SK-N-SH treated with all-trans-retinoic acid at 6 μM for 48 hours (cell line): ENCODE measurements at regions not wholly inside any gene's neighbourhood (a gene's known extent, or its start where the extent isn't known, plus 50 kb on each side); places are given as distances from the start of the nearest gene placed in this dataset.

Experiments
- BACH2 ChIP-seq: fragments of 250-450 bp; sonication (Bioruptor Pico); IDR thresholded peaks from 2 replicates; pipeline ENCODE4 v1.9.0; 2021; ENCODE audit warnings: mild to moderate bottlenecking, borderline replicate concordance
- CSDC2 ChIP-seq: fragments of 250-450 bp; sonication (Bioruptor Pico); IDR thresholded peaks from 2 replicates; pipeline ENCODE4 v1.5.0; 2020; ENCODE audit warnings: mild to moderate bottlenecking, moderate library complexity
- GLIS3 ChIP-seq: fragments of 250-450 bp; sonication (Bioruptor Pico); IDR thresholded peaks from 2 replicates; pipeline ENCODE4 v1.5.0; 2020; ENCODE audit warnings: mild to moderate bottlenecking, moderate library complexity
- ISL1 ChIP-seq: fragments of 250-450 bp; sonication (Bioruptor Pico); IDR thresholded peaks from 2 replicates; pipeline ENCODE4 v2.1.2; 2022; ENCODE audit warnings: mild to moderate bottlenecking, moderate library complexity
- RARB ChIP-seq: fragments of 250-450 bp; sonication (Bioruptor Pico); IDR thresholded peaks from 2 replicates; pipeline ENCODE4 v1.8.0; 2021; ENCODE audit warnings: mild to moderate bottlenecking, moderate library complexity
- SNAI2 ChIP-seq: fragments of 250-450 bp; sonication (Bioruptor Pico); IDR thresholded peaks from 2 replicates; pipeline ENCODE4 v1.5.0; 2020; ENCODE audit warnings: mild to moderate bottlenecking, moderate library complexity
- TCF4 ChIP-seq: fragments of 250-450 bp; sonication (Bioruptor Pico); IDR thresholded peaks from 2 replicates; pipeline ENCODE4 v1.8.0; 2021; ENCODE audit warnings: mild to moderate bottlenecking, moderate library complexity, borderline replicate concordance
- TOX ChIP-seq: fragments of 250-450 bp; sonication (Bioruptor Pico); IDR thresholded peaks from 2 replicates; pipeline ENCODE4 v1.8.0; 2021; ENCODE audit warnings: mild to moderate bottlenecking, moderate library complexity, borderline replicate concordance
- ZC3H10 ChIP-seq: fragments of 250-450 bp; sonication (Bioruptor Pico); IDR thresholded peaks from 2 replicates; pipeline ENCODE4 v1.5.1; 2021; ENCODE audit warnings: mild to moderate bottlenecking, moderate library complexity
- ZFP30 ChIP-seq: fragments of 450-650 bp; formaldehyde crosslinking; IDR thresholded peaks from 2 replicates; pipeline ENCODE4 v1.5.0; 2022; ENCODE audit warnings: mild to moderate bottlenecking, moderate library complexity
- ZNF565 ChIP-seq: fragments of 450-650 bp; formaldehyde crosslinking; conservative IDR thresholded peaks from 2 replicates; pipeline ENCODE4 v1.5.0; 2020; ENCODE audit warnings: low read depth, mild to moderate bottlenecking, moderate library complexity
- ZNF70 ChIP-seq: fragments of 450-650 bp; formaldehyde crosslinking; IDR thresholded peaks from 2 replicates; pipeline ENCODE4 v1.5.0; 2020; ENCODE audit warnings: mild to moderate bottlenecking, moderate library complexity
- TF ChIP-seq, protein P1 (sequence below): fragments of 250-450 bp; sonication (Bioruptor Pico); IDR thresholded peaks from 2 replicates; pipeline ENCODE4 v1.8.0; 2020; ENCODE audit warnings: mild to moderate bottlenecking, moderate library complexity, borderline replicate concordance

DNA sequence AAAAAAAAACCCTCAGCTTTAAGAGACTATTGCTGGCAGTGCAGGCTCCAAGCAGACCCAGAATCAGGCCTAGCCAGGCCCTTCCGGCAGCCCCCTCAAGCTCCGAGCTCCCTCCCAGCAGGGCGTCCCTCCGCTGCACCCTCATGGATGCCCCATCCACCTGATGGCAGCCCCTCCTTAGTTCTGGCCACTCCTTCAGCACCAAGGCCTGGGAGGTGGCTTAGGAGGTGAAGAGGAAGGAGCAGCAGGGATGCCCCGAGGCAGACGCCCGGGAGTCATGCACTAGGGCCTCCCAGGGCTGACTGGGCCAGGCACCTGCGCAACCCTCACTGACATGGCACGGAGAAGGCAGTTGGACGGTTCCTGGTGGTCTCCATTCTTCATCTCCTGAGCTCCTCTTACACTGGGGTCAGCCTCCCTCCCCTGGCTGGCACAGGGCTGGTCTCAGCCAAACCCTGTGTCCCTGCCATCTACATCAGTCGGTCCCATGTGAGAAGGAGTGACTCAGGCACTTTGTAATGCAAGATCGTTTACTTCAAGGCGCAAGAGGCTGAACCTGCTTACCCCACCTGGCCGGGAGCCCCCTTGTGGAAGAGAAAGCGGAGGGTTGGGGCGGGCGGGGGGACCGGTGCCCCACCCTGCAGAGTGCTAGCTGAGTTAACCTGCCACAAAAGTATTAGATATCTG is 53.5 kb upstream of the ID2 start:
- TF ChIP-seq ZFP30 (CRISPR knock-in tag) (no peak), CSDC2 (no peak), ZNF70 (CRISPR knock-in tag) (no peak), TCF4 (CRISPR knock-in tag) (no peak), SNAI2 (CRISPR knock-in tag) (no peak), ISL1 (CRISPR knock-in tag) (no peak), BACH2 (CRISPR knock-in tag) (no peak), ZC3H10 (CRISPR knock-in tag) (no peak), RARB (CRISPR knock-in tag) (no peak), TOX (no peak), GLIS3 (CRISPR knock-in tag) (no peak), ZNF565 (no peak)
- TF ChIP-seq, protein P1, sequence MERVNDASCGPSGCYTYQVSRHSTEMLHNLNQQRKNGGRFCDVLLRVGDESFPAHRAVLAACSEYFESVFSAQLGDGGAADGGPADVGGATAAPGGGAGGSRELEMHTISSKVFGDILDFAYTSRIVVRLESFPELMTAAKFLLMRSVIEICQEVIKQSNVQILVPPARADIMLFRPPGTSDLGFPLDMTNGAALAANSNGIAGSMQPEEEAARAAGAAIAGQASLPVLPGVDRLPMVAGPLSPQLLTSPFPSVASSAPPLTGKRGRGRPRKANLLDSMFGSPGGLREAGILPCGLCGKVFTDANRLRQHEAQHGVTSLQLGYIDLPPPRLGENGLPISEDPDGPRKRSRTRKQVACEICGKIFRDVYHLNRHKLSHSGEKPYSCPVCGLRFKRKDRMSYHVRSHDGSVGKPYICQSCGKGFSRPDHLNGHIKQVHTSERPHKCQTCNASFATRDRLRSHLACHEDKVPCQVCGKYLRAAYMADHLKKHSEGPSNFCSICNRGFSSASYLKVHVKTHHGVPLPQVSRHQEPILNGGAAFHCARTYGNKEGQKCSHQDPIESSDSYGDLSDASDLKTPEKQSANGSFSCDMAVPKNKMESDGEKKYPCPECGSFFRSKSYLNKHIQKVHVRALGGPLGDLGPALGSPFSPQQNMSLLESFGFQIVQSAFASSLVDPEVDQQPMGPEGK (CRISPR knock-in tag) = no peak
